HepG2 (cell line): ENCODE measurements at regions not wholly inside any gene's neighbourhood (a gene's known extent, or its start where the extent isn't known, plus 50 kb on each side); places are given as distances from the start of the nearest gene placed in this dataset.

Source experiments
- ATAC-seq: fragments of 200-7000 bp; cut with Tn5 transposase; 3 replicates; pipeline ENCODE4 v1.9.1; 2020; ENCODE audit warnings: mild to moderate bottlenecking, moderate library complexity
- BruUV-seq: library from RNA; stranded (reverse); fragments of 400-500 nt; replicated peaks from 2 replicates; lab custom pipeline; 2021; lab: Mats Ljungman, UMichigan
- CTCF ChIA-PET: fragments of 300-600 bp; formaldehyde crosslinking; extraction: SDS; loops from one replicate; lab custom pipeline; 2021; ENCODE audit warnings: low total read pairs, inconsistent platforms, low intra/inter-chr PET ratio; lab: Yijun Ruan, JAX
- POLR2A ChIA-PET: fragments of 350-600 bp; sonication (Branson Sonifier 250); formaldehyde crosslinking; loops from one replicate; lab custom pipeline; 2020; ENCODE audit warnings: antibody characterized with exemption, inconsistent platforms; lab: Yijun Ruan, JAX
- DNase-seq: peaks from one replicate; pipeline ENCODE4 v3.0.0-alpha.2; 2015; ENCODE audit warnings: low spot score
- FAIRE-seq: peaks from 3 replicates; lab custom pipeline; 2011; peaks lifted over from hg19 to GRCh38; lab: Jason Lieb, UNC
- H2AFZ ChIP-seq: one replicate; pipeline ENCODE4 v1.6.1; 2011; ENCODE audit warnings: low read length, inconsistent platforms
- H3K27ac ChIP-seq: fragments of 300-600 bp; 3 replicates; pipeline ENCODE4 v1.8.0; 2011; ENCODE audit warnings: mixed run types, mild to moderate bottlenecking, mixed read lengths, low read length, inconsistent platforms; ENCODE audit not compliant: insufficient read depth; ENCODE audit errors: extremely low read length
- H3K27me3 ChIP-seq, 2 experiments: fragments of 200-600 bp in 1 of 2; 2 replicates in 1 of 2; 3 replicates in 1 of 2; pipeline versions ENCODE4 v1.6.0 to v1.8.0; 2011; ENCODE audit warnings: low read length in 2 of 2, mild to moderate bottlenecking in 2 of 2, moderate library complexity in 2 of 2, inconsistent platforms in 1 of 2; ENCODE audit not compliant: insufficient read depth in 2 of 2, control insufficient read depth in 1 of 2
- H3K36me3 ChIP-seq, 2 experiments: fragments of 200-600 bp in 1 of 2; replicated peaks in 1 of 2; 2 replicates in 1 of 2; 3 replicates in 1 of 2; pipeline versions ENCODE4 v1.5.1 to v1.8.0; 2011; ENCODE audit warnings: low read length in 2 of 2, inconsistent platforms in 1 of 2; ENCODE audit not compliant: insufficient read depth in 2 of 2, control insufficient read depth in 1 of 2
- H3K4me1 ChIP-seq: 2 replicates; pipeline ENCODE4 v1.5.1; 2012; ENCODE audit warnings: low read length, inconsistent platforms; ENCODE audit not compliant: insufficient read depth
- H3K4me2 ChIP-seq: 2 replicates; pipeline ENCODE4 v1.6.0; 2011; ENCODE audit warnings: low read depth, low read length, inconsistent platforms
- H3K4me3 ChIP-seq, 3 experiments: fragments of 200-600 bp in 1 of 3; sonication (generic), shearing (Covaris generic) in 1 of 3; replicated peaks in 1 of 3; 2 replicates each; pipeline ENCODE4 v1.5.1; 2011 to 2016; ENCODE audit warnings: low read length in 3 of 3, inconsistent platforms in 2 of 3, low read depth in 2 of 3, mild to moderate bottlenecking in 2 of 3, control low read depth in 1 of 3, mixed read lengths in 1 of 3; ENCODE audit not compliant: insufficient read depth in 1 of 3
- H3K79me2 ChIP-seq: one replicate; pipeline ENCODE4 v1.6.1; 2011; ENCODE audit warnings: low read length, inconsistent platforms; ENCODE audit not compliant: insufficient read depth
- H3K9ac ChIP-seq: 2 replicates; pipeline ENCODE4 v1.6.0; 2011; ENCODE audit warnings: mild to moderate bottlenecking, low read depth, low read length, inconsistent platforms; ENCODE audit not compliant: insufficient read depth
- H3K9me3 ChIP-seq: 2 replicates; pipeline ENCODE4 v1.5.1; 2012; ENCODE audit warnings: mild to moderate bottlenecking, low read length
- H4K20me1 ChIP-seq: 2 replicates; pipeline ENCODE4 v1.6.0; 2011; ENCODE audit warnings: inconsistent platforms, mild to moderate bottlenecking, low read length, moderate library complexity; ENCODE audit not compliant: insufficient read depth
- HHEX ChIP-seq: IDR thresholded peaks from 2 replicates; pipeline ENCODE4 v1.6.1; 2016; ENCODE audit warnings: control low read depth
- KDM3A ChIP-seq: IDR thresholded peaks from 2 replicates; pipeline ENCODE4 v1.6.1; 2018; ENCODE audit warnings: low read depth, missing compliant biosample characterization
- KMT2A ChIP-seq: sonication (generic); formaldehyde crosslinking; IDR thresholded peaks from 2 replicates; pipeline ENCODE4 v1.4.0; 2020; ENCODE audit warnings: missing genetic modification reagents
- MEF2D ChIP-seq: sonication (generic); formaldehyde crosslinking; IDR thresholded peaks from 2 replicates; pipeline ENCODE4 v1.5.1; 2020; ENCODE audit warnings: mild to moderate bottlenecking, missing genetic modification reagents
- MTF2 ChIP-seq: sonication (generic); formaldehyde crosslinking; IDR thresholded peaks from 2 replicates; pipeline ENCODE4 v1.5.0; 2020; ENCODE audit warnings: missing genetic modification reagents, borderline replicate concordance
- MXI1 ChIP-seq: IDR thresholded peaks from 3 replicates; pipeline ENCODE4 v1.6.1; 2012; ENCODE audit warnings: low read depth, low read length, inconsistent platforms, borderline replicate concordance
- NKX3-1 ChIP-seq: sonication (generic); formaldehyde crosslinking; IDR thresholded peaks from 2 replicates; pipeline ENCODE4 v1.5.0; 2020; ENCODE audit warnings: missing genetic modification reagents
- RAD21 ChIP-seq: fragments of 450-650 bp; formaldehyde crosslinking; IDR thresholded peaks from 2 replicates; pipeline ENCODE4 v1.5.0; 2020; ENCODE audit warnings: mild to moderate bottlenecking
- RARG ChIP-seq: sonication (generic); formaldehyde crosslinking; IDR thresholded peaks from 2 replicates; pipeline ENCODE4 v1.4.0; 2020; ENCODE audit warnings: low read depth, mild to moderate bottlenecking, missing genetic modification reagents
- RFXAP ChIP-seq: sonication (generic); formaldehyde crosslinking; IDR thresholded peaks from 2 replicates; pipeline ENCODE4 v1.4.0; 2020; ENCODE audit warnings: missing genetic modification reagents, borderline replicate concordance
- TARDBP ChIP-seq: sonication (generic); formaldehyde crosslinking; IDR thresholded peaks from 2 replicates; pipeline ENCODE4 v1.8.0; 2022; ENCODE audit warnings: mild to moderate bottlenecking, missing genetic modification reagents
- TOE1 ChIP-seq: sonication (generic); formaldehyde crosslinking; IDR thresholded peaks from 2 replicates; pipeline ENCODE4 v1.4.0; 2020; ENCODE audit warnings: mild to moderate bottlenecking, missing genetic modification reagents
- U2AF2 ChIP-seq: fragments of 200-400 bp; formaldehyde crosslinking; IDR thresholded peaks from 2 replicates; pipeline ENCODE4 v1.6.1; 2017; ENCODE audit warnings: low read depth, mild to moderate bottlenecking, low read length
- XRCC5 ChIP-seq: fragments of 200-400 bp; formaldehyde crosslinking; optimal IDR thresholded peaks from 2 replicates; pipeline ENCODE3; 2017; ENCODE audit warnings: mild to moderate bottlenecking, low read length
- ZFP37 ChIP-seq: sonication (generic); formaldehyde crosslinking; IDR thresholded peaks from 2 replicates; pipeline ENCODE4 v1.4.0; 2020; ENCODE audit warnings: missing genetic modification reagents, borderline replicate concordance
- ZNF274 ChIP-seq: sonication (generic); formaldehyde crosslinking; IDR thresholded peaks from 2 replicates; pipeline ENCODE4 v1.5.1; 2020; ENCODE audit warnings: mild to moderate bottlenecking, missing genetic modification reagents
- ZNF44 ChIP-seq: sonication (generic); formaldehyde crosslinking; IDR thresholded peaks from 2 replicates; pipeline ENCODE4 v1.5.1; 2020; ENCODE audit warnings: mild to moderate bottlenecking, missing genetic modification reagents
- ZNF724P ChIP-seq: sonication (generic); formaldehyde crosslinking; IDR thresholded peaks from 2 replicates; pipeline ENCODE4 v1.8.0; 2022; ENCODE audit warnings: missing genetic modification reagents, borderline replicate concordance
- ZNF749 ChIP-seq: sonication (generic); formaldehyde crosslinking; IDR thresholded peaks from 2 replicates; pipeline ENCODE4 v1.8.0; 2022; ENCODE audit warnings: mild to moderate bottlenecking, missing genetic modification reagents, moderate library complexity, borderline replicate concordance
- WGBS: methylation state at CpG from one replicate; pipeline ENCODE4 v1.1.6; 2017; ENCODE audit warnings: low lambda C conversion rate; 5-methylcytosine and 5-hydroxymethylcytosine counted together
- in situ Hi-C: cut with HindIII; loops from 2 replicates; pipeline ENCODE4 v1.10.0; 2017; ENCODE audit warnings: low pct_unique_long_range_greater_than_20kb; ENCODE audit not compliant: extremely low pct_ligation_motif_present
- intact Hi-C: fragments of 100-400 bp; cut with micrococcal nuclease; formaldehyde crosslinking; loops from one replicate; pipeline ENCODE4 v1.10.0; 2022; ENCODE audit not compliant: unreplicated experiment
- TF ChIP-seq, protein P1 (sequence below): IDR thresholded peaks from 2 replicates; pipeline ENCODE4 v1.6.1; 2012; ENCODE audit warnings: low read depth, low read length, improper control_type of control experiment
- TF ChIP-seq, protein P2 (sequence below): IDR thresholded peaks from 2 replicates; pipeline ENCODE4 v1.6.1; 2016; ENCODE audit warnings: missing genetic modification reagents, missing compliant biosample characterization
- TF ChIP-seq, protein P3 (sequence below): sonication (generic); formaldehyde crosslinking; IDR thresholded peaks from 2 replicates; pipeline ENCODE4 v1.5.1; 2020; ENCODE audit warnings: missing genetic modification reagents, mild to moderate bottlenecking, borderline replicate concordance

DNA sequence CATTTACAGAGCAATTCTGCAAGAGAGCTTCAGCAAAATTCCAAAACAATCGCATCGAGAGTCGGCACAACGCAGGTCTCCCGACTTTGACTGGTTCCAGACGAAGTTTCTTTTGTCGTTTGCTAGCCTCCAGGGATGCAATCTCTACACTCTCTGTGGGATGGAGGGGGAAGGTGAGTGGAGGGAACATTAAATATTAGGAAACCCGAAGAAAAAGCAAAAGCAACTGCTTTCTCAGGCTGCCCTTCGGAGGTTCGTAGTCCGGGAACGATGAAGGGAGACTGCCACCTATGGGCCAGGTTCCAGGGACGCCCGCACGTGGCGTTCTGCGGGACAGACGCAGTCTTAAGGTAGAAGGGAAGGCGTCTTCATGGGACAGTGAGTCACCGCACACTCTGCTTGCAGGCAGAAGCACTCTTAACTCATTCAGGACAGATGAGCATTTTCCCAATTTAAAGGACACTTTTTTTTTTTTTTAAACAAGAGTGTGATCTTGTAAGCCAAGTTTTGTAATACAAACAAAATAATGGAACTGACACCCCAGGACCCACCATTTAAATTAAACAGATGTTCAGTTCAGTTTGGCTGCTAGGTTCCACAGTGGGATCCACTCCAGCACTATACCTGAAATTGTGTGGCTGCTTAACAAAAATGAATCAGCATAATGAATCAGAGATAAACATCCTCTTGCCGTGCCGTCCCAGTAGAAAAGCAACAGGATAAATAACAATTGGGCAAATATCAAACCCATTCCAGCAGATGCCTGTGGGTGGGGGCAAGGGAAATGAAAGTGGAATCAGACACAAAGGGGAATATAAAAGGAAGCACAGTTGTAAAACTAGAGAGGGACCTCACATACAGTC lies 65.8 kb upstream of the ARMC2 start:
- Histone ChIP-seq H3K9ac (peak overlapping the region; percentile 64), H3K4me2 (peak overlapping the region; percentile 84), H3K4me1 (peaks cover 63% of the 10 kb centered on the region), H3K27me3 (no peaks in the 10 kb centered on the region), H3K79me2 (no peaks in the 10 kb centered on the region), H2AFZ (peak overlapping the region; percentile 89), H3K27ac (no peak overlapping the region), H3K4me3 (peak overlapping the region; percentile 49 to 85 (median 73)), H4K20me1 (no peaks in the 10 kb centered on the region), H3K9me3 (no peaks in the 10 kb centered on the region), H3K36me3 (no peaks in the 10 kb centered on the region)
- WGBS, result 2% methylated on average over 22 of the region's 22 CpGs
- ATAC-seq, result peak; percentile 91
- no TSS peak for BruUV-seq
- peak; percentile 82 for FAIRE-seq
- ChIA-PET POLR2A (no interaction called here), CTCF (interaction anchor here (0.7 to 1.7 kb wide), 2 partner anchors 68 to 240 kb away, joined by 5 to 12 read pairs; no protein-coding TSS in a partner anchor)
- peak; percentile 40 for DNase-seq
- intact Hi-C loops, result loop anchor here (1.0 to 5.0 kb wide), 5 partner anchors 55 to 290 kb away; no protein-coding TSS in a partner anchor
- in situ Hi-C loops, result loop anchor here (5.0 kb wide), 1 partner anchor 220 kb away; the partner anchor contains the start of gene FOXO3
- TF ChIP-seq RFXAP, result 0 out of 2 replicates have a peak, but pooled peaks have one; percentile 34
- no peak for TF ChIP-seq TOE1 (CRISPR knock-in tag)
- no peak for TF ChIP-seq ZFP37 (CRISPR knock-in tag)
- TF ChIP-seq U2AF2, result no peak
- TF ChIP-seq MTF2 (CRISPR knock-in tag), result no peak
- TF ChIP-seq XRCC5, result peak; percentile 54
- TF ChIP-seq KDM3A (CRISPR knock-in tag), result peak; percentile 80
- TF ChIP-seq ZNF749 (CRISPR knock-in tag), result no peak
- no peak for TF ChIP-seq ZNF724P (CRISPR knock-in tag)
- no peak for TF ChIP-seq RARG (CRISPR knock-in tag)
- TF ChIP-seq RAD21 (CRISPR knock-in tag), result peak; percentile 86
- TF ChIP-seq, protein P1, sequence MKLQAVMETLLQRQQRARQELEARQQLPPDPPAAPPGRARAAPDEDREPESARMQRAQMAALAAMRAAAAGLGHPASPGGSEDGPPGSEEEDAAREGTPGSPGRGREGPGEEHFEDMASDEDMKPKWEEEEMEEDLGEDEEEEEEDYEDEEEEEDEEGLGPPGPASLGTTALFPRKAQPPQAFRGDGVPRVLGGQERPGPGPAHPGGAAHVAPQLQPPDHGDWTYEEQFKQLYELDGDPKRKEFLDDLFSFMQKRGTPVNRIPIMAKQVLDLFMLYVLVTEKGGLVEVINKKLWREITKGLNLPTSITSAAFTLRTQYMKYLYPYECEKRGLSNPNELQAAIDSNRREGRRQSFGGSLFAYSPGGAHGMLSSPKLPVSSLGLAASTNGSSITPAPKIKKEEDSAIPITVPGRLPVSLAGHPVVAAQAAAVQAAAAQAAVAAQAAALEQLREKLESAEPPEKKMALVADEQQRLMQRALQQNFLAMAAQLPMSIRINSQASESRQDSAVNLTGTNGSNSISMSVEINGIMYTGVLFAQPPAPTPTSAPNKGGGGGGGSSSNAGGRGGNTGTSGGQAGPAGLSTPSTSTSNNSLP, result no peak
- TF ChIP-seq, protein P2, sequence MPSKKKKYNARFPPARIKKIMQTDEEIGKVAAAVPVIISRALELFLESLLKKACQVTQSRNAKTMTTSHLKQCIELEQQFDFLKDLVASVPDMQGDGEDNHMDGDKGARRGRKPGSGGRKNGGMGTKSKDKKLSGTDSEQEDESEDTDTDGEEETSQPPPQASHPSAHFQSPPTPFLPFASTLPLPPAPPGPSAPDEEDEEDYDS, result 0 out of 2 replicates have a peak, but pooled peaks have one; percentile 15
- TF ChIP-seq ZNF44 (CRISPR knock-in tag), result no peak
- peak; percentile 29; the same call in 1 of the 2 replicates for TF ChIP-seq KMT2A (CRISPR knock-in tag)
- TF ChIP-seq HHEX (CRISPR knock-in tag), result no peak
- no peak for TF ChIP-seq ZNF274 (CRISPR knock-in tag)
- TF ChIP-seq, protein P3, sequence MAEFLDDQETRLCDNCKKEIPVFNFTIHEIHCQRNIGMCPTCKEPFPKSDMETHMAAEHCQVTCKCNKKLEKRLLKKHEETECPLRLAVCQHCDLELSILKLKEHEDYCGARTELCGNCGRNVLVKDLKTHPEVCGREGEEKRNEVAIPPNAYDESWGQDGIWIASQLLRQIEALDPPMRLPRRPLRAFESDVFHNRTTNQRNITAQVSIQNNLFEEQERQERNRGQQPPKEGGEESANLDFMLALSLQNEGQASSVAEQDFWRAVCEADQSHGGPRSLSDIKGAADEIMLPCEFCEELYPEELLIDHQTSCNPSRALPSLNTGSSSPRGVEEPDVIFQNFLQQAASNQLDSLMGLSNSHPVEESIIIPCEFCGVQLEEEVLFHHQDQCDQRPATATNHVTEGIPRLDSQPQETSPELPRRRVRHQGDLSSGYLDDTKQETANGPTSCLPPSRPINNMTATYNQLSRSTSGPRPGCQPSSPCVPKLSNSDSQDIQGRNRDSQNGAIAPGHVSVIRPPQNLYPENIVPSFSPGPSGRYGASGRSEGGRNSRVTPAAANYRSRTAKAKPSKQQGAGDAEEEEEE, result no peak
- TF ChIP-seq NKX3-1 (CRISPR knock-in tag), result no peak
- TF ChIP-seq TARDBP (CRISPR knock-in tag), result no peak
- no peak; the same call in 1 of the 2 replicates for TF ChIP-seq MEF2D
- no peak for TF ChIP-seq MXI1
